Posterior vena cava (tissue), 2 donors: ENCODE measurements at regions not wholly inside any gene's neighbourhood (a gene's known extent, or its start where the extent isn't known, plus 50 kb on each side); places are given as distances from the start of the nearest gene placed in this dataset.

Source experiments
- DNase-seq: peaks from one replicate; pipeline ENCODE4 v3.0.0-alpha.2; 2020; ENCODE audit warnings: low spot score
- intact Hi-C, 2 donors: fragments of 100-400 bp; cut with DNase I; formaldehyde crosslinking; loops; one replicate each; pipeline versions ENCODE4 v1.14.1 to v1.14.2; 2022 to 2023
- donor health status: DM: yes; HTN: yes; CAD: no.
- donor health status: DM: yes; HTN: yes; CAD: no.

DNA sequence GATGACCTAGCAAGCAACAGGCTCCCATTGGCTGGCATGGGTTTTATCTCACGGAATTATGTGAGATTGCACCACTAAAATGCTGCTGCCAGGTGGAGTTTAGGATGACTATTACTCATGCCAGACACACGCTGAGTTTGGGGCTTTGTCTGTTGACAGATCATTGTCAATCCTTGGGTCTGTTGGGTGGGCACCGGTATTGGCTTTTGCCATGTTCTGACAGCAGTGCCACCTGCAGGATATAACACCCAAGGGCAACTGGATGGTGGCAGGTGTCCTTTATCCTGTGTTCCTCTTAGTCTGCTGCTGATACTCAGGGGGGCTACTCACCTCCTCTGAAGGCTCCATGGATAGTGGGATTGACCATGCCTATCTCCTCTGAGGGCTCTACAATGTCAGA lies 221.6 kb upstream of the DYNLRB2 start:
- no peak for DNase-seq

DNA sequence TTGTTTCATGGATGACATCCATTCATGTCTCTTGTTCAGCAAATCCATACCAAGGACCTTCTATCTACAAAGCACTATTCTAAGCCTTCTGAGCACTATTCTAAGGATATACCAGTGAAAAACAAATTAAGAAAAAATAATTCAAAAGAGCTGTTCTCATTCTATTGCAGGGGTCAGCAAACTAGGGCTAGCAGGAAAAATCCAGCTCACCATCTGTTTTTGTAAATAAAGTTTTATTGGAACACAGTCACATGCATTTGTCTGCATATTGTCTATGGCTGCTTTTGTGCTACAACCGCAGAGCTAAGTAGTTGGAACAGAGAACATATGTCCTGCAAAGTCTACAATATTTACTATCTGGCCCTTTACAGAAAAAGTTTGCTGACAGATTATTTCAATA lies 222.7 kb upstream of the DYNLRB2 start:
- no peak for DNase-seq
- intact Hi-C loops = no loop called here

More for the DNA sequence above, 221.6 kb upstream of the DYNLRB2 start:
- intact Hi-C loops = no loop called here

DNA sequence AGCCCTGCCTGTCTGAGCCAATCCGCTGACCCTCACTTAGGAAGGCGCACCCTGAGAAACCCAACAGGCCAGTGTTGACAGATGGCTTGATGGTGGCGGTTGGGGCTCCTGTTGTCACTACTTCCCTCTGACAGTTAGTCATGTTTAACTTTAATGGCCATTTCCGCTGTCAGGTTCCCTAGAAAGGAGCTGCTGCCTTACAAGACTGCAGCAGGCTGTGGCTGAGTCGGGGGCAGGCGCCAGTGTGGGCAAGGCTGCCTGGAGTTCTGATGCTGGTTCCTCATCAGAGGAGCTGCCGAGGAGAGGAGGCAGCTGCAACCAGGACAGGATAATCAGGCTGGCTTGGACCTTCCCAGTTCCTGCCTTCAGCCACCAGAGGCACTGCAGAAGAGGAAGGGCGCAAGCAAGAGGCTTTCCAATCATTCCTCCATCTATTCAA lies 223.2 kb upstream of the DYNLRB2 start:
- intact Hi-C loops = no loop called here
- no peak for DNase-seq

DNA sequence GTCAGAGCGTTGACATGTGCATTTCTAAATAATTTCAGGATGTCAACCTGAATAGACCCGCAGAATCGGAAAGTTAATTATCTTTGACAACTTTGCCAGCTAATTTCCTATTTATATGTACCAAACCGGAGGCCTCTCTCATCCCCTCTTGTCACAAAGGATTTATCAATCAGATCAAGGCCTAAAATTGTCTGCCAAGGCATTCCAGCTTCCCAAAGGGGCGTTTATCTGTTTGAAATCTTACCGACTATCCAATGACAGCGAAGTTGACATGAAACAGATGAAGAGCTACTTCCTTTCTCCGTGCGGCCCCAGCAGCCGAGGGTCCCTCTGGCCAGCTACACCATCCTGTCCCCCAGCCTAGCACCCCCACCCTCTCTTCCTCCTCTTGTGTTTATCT lies 223.7 kb upstream of the DYNLRB2 start:
- intact Hi-C loops = no loop called here
- DNase-seq = no peak

DNA sequence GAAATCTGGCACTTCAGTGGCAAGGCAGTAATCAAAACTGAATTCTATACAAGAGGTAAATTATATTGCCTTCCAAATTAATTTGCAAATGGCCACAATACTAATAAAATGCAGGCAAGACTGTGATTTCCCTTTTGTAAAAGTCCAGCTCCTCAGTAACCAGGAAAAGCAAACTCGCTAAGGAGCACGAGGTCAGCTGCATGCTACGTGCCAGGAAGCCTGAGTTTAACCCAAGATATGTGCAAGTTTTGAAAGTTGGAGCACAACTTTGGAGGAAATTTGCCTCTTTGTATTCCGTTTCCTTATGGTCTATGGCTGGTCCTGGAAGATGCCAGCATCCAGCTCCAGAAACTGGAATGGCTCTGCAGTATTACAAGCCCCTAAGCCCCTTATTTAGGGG lies 226.8 kb upstream of the DYNLRB2 start:
- DNase-seq = no peak
- intact Hi-C loops = no loop called here

DNA sequence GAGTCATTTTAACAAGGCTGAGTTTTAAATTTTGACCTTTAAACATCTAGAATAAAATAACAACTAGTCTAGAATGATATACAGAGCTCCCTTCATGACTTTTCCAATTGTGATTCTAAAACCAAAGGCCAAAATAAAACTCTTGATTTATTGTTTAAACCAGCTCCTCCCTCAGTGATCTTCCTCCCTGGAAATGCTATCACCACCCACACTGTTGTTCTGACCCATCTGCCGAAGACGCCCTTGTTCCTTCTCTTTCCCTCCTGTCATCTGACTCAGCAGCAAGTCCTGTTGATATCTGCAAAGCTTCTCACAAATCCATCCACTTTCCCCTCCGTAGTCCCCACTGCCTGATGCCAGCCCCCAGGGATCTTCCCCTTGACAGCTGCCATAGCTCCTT lies 231.6 kb upstream of the DYNLRB2 start:
- intact Hi-C loops = loop anchor here in 1 of 2 donors (5.0 kb wide), 1 partner anchor 292 kb away; no protein-coding TSS in a partner anchor
- DNase-seq = no peak

DNA sequence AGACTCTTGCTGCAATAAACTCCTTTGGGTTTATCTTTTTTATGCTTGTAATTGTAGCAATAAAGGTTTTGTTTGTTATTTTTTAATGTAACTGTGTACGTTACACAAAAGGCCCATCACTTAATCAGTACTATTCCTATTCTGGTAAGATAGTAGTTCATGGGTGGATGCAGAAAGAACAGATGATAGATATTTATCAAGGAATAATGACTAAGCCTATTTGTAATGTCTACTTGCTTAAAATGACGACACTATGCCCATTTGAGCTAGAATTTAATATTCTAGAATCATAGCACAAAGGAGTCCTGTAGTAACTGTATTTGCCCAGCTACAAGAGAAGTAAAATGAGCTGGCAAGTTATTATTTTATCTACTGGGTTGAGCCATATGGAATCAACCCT lies 235.4 kb upstream of the DYNLRB2 start:
- intact Hi-C loops = loop anchor here in 1 of 2 donors (5.0 kb wide), 1 partner anchor 288 kb away; no protein-coding TSS in a partner anchor
- DNase-seq = no peak

DNA sequence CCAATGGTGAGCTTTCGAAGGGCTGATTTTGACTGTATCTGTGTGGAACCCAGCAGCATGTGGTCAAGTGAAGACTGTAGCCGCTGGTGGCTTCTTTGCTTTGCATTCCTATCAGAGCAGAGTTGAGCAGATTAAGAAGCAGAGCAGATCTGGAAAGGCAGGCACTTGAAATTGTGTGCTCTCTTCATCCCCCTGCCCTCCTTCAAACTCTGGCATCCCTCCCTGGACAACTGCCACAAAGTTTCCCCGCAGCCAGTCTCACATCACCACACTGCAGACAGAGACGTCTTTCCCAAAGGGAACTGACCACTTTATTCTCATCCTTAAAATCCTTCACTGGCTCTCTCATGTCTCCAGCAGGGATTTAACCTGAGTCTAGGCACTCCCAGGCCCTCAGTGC lies 237.1 kb upstream of the DYNLRB2 start:
- no peak for DNase-seq
- intact Hi-C loops = no loop called here

DNA sequence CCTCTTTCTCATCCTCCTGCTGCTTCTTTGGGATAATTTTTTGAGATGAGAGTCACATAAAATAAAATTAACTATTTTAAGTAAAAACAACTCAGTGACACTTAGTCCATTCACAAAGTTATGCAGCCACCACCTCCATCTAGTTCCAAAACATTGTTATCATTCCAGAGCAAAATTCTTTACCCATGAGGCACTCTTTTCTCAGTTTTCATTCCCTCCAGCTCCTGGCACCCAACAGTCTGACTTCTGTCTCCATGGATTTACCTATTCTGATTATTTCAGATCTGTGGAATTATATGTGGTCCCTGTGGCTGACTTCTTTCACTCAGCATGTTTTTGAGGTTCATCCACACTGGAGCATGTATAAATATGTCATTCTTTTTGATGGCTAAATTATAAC lies 239.9 kb upstream of the DYNLRB2 start:
- intact Hi-C loops = no loop called here
- DNase-seq = no peak

DNA sequence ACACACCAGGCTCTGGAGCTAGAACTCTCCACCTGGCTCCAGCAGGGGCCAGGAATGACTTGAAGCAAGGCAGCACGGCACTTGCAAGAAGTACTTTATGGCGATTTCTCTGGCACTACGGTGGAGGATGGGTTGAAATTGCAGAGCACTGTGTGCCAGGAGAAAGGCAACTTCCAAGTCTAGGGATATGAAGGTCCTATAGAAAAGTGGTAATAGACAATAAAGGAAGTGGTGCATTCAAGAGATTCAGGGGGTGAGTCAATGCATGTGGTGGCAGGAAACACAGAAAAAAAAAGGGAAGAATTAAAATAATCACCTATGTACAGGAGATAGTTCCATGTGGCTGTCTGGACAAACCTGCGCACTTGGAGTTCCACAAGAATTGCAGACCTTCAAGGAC lies 240.3 kb upstream of the DYNLRB2 start:
- intact Hi-C loops = no loop called here
- DNase-seq = no peak

DNA sequence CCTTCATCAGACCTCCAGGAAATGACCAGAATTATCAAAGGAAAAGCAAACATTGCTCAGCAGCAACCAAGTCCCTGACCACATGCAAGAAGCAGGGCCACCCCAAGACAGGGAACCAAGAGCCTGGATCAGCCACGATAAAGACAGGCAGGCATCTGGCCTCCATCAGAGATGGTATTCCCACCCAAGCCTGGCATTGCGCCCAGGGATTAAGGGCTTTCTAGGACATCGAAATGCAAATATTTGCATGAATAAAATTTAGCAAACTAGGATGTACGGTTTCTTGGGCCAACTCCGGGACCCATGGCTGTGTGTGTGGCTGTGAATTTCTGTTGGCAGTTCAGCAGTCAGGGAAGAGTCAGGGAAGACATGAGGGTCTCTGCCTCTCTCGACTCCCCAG lies 241.4 kb upstream of the DYNLRB2 start:
- no peak for DNase-seq
- intact Hi-C loops = no loop called here

DNA sequence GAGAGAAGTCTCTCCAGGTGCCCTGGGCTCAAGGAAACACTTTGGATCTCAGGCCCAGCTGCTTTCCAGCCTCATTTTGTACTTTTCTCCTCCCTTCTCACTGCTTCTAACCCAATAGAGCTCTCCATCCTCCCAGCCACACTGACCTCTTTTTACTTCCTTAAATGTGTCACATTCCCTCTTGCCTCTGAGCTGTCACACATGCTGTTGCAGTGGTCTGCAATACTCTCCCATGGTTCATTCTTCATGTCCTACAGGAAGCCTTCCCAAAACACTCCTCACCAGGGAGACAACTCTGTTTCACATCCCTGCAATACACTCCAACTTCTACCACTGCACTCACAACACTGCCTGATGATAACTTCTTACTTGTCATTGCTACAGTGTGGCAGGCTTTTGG lies 242.1 kb upstream of the DYNLRB2 start:
- intact Hi-C loops = no loop called here
- no peak for DNase-seq

DNA sequence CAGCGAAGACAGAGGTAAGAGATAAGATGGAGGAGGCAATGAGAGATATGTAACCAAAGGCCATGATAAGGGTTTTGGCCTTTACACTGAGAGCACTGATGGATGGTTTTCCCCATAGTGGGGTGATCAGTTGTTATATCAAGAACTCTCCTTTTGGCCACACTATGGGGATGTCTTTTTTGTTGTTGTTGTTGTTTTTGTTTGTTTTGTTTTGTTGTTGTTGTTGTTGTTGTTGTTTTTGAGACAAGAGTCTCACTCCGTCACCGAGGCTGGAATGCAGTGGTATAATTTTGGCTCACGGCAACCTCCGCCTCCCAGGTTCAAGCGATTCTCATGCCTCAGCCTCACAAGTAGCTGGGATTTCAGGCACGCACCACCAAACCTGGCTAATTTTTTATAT lies 244.8 kb upstream of the DYNLRB2 start:
- intact Hi-C loops = no loop called here
- no peak for DNase-seq

DNA sequence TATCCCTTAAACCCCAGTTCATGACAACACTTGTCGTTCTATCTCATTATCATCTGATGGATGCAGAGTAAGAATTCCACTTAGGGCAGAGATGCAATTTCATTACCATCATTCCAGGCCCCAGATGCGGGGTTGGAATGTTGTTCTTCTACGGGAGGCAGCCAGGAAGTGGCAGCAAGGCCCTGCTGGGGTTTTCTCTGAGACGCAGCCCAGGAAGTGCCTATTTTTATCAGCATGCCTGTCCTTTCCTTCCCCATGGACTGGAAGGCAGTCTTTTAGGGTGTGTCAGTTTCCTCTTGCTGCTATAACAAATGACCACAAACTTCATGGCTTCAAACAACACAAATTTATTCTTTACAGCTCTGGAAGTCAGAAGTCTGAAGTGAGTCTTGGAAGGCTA lies 246.6 kb upstream of the DYNLRB2 start:
- no peak for DNase-seq
- intact Hi-C loops = no loop called here

DNA sequence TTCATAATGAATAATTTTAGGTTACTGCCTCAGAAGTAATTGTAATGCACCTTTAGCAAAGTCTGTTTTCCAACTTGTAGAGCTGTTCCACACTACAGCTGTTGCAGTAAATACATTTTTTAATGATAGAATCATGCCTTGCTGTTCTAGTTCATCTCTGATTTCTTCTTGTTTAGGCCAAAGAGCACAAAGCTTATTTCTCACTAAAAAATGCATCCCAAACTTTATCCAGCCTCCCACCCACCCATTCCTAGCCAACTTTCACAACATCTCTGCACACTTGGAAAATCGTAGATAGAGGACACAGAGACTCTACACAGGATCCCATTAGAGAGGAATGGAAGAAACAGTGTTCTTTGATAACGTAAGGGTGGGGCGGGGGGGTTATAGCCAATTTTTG lies 252.2 kb upstream of the DYNLRB2 start:
- intact Hi-C loops = no loop called here
- no peak for DNase-seq

DNA sequence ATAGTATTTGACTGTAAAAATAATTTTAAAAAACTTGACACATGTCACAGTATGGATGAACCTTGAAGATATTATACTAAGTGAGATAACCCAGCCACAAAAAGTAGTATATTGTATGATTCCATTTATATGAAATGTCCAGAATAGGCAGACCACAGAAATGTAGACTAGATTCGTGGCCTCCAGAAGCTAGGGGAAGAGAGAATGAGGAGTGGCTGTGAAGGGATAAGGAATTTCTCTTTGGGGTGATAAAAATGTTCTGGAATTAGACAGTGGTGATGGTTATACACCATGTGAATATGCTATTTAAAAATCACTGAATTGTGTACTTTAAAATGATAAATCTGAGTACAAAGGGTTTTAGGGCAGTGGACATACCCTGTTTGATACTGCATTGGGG lies 253.1 kb upstream of the DYNLRB2 start:
- intact Hi-C loops = no loop called here
- DNase-seq = no peak

DNA sequence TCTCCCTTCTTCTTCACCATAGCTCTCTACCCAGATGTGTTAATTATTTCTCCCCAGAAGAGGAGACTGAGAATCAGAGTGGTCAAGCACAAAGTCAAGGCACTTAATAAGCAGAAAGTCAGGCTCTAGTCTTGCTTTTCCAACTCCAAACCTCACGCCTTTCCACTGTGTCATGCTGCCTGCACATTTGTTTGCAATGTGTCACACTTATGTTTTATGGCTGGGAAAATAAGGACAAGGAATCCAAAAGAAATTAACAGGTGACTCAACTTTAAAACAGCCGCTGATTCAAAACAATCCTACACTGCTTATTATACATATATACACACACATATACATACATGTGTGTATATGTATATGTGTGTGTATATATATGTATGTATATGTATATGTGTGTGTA lies 255.7 kb upstream of the DYNLRB2 start:
- intact Hi-C loops = no loop called here
- no peak for DNase-seq

DNA sequence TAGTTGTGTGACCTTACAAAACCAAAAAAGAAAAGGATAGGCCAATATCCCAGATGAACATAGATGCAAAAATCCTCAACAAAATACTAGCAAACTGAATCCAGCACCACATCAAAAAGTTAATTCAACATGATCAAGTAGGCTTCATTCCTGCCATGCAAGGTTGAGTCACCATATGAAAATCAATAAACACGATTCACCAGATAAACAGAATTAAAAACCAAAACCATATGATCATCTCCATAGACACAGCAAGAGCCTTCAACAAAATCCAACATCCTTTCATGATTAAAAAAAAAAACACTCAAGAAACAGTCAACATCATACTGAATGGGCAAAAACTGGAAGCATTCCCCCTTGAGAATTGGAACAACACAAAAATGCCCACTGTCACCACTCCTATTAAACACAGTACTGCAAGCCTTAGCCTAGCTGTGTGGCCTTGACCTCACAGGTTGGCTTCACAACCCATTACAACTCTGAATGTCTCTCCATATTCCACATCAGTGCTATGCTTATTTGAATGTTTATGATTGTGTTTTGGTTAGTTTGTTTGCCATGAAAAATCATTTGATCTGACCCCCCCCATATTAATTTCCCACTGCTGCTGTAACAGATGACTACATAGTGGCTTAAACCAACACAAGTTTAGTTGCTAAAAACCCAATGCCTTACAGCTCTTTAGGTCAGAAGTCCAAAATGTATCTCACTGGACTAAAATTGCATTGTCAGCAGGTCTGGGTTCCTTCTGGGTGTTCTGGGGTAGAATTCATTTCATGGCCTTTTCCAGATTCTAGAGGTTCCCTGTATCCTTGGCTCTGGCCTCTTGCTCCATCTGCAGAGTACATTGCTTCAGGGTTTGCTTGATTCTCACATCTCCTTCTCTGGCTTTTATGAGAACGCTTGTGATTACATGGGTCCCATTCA lies 257.1 kb upstream of the DYNLRB2 start:
- DNase-seq = no peak
- intact Hi-C loops = no loop called here

DNA sequence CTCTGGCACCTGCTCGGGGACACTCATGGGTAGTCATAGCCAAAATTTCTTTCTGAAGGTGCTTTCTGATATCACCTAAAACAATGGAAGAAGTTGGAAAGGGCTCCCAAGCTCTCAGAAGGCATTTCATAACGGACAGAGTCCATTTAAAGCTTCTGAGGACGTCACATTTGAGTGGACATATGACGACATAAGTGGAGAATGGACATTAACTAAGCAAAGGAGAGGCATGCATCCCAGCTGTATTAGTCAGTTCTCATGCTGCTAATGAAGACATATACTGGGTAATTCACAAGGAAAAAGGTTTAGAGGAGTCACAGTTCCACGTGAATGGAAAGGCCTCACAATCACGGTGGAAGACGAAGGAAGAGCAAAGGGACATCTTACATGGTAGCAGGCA lies 260.2 kb upstream of the DYNLRB2 start:
- intact Hi-C loops = no loop called here
- DNase-seq = no peak

DNA sequence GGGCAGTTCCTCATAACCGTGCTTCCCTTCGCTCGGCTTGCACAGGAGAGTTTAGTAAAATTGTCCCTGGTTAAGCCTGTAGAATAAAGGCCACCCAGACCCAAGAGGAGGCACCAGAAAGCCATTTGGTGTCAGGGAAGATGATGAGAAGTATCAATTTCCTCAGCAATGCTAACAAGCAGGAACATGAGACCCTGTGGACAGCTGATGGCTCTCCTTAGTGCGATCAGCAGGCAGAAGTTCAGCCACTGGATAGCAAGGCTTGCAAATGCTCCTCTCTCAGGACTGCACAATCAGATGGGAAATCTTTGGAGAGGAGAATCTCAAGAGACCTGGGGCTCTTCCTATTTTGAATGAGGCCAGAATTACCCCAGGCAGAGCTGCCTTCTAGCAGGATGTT lies 261.1 kb upstream of the DYNLRB2 start:
- DNase-seq = no peak
- intact Hi-C loops = no loop called here

DNA sequence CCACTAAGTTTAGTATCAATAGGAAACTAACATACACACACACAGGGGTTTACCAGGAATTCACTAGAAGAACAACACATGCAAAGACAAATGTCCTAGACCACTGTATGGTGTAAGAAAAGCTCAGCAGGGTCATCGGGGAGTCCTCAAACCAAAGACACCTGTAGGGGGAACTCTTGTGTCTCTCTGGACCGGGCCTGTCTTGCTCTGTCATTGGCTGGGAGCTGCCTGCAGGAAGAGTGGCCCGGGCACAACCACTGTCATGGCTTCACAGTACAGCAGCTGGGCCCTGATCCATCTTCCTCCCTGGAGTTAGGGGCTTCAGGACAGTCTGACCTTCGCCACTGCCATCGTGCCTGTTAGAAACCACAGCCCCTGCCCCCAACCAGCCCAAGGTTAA lies 263.6 kb upstream of the DYNLRB2 start:
- no peak for DNase-seq
- intact Hi-C loops = no loop called here
